CD4-positive, alpha-beta T cell treated with Interleukin-6 at 100 ng/mL for 8 hours (primary cell): ENCODE measurements at regions not wholly inside any gene's neighbourhood (a gene's known extent, or its start where the extent isn't known, plus 50 kb on each side); places are given as distances from the start of the nearest gene placed in this dataset.

ENCODE experiments used
- DNase-seq: peaks from one replicate; pipeline ENCODE4 v3.0.0-alpha.2; 2020; ENCODE audit warnings: mixed read lengths, low spot score

GRCh38 chr6:160899671-160900430 is 91.7 kb upstream of the MAP3K4 start:
- DNase-seq = no peak

- no peak for DNase-seq
These were observed 79.6 kb upstream of the MAP3K4 start for GRCh38 chr6:160911949-160912348.

GRCh38 chr6:160912411-160912810 is 79.2 kb upstream of the MAP3K4 start:
- no peak for DNase-seq

- no peak for DNase-seq
These were observed 74.0 kb upstream of the MAP3K4 start for GRCh38 chr6:160917572-160917971.

DNA sequence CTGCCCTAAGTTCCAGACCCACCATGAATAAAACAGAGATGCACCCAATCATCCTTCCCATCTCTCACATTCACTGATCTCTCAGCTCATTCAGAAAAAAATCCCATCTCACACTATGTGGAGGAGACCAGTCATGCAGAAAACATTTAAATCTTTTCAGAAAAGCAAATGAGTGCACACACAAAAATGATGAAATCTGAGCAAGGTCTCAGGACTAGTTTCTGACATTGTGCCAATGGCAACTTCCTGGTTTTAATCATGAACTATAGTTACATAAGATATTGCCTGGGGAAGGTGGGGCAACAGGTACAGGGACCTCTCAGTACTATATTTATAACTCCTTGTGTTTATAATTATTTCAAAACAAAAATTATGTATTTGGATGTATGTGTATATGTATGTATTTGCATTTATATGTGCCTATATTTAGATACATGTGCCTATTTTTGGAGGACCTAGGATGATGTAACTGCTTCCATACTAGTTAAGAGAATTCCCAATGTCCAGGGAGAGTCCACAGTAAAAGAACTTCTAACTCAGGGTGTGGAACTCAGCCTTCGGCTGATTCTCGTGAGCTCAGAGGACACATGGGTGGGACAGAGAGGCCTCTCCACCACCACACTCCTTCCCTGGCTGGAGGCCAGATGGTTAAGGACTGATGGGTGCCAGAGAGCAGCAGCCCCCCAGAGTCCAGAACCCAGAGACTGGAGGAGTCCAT is 71.7 kb upstream of the MAP3K4 start:
- no peak for DNase-seq

GRCh38 chr6:160921095-160921494 is 70.5 kb upstream of the MAP3K4 start:
- DNase-seq = no peak

DNA sequence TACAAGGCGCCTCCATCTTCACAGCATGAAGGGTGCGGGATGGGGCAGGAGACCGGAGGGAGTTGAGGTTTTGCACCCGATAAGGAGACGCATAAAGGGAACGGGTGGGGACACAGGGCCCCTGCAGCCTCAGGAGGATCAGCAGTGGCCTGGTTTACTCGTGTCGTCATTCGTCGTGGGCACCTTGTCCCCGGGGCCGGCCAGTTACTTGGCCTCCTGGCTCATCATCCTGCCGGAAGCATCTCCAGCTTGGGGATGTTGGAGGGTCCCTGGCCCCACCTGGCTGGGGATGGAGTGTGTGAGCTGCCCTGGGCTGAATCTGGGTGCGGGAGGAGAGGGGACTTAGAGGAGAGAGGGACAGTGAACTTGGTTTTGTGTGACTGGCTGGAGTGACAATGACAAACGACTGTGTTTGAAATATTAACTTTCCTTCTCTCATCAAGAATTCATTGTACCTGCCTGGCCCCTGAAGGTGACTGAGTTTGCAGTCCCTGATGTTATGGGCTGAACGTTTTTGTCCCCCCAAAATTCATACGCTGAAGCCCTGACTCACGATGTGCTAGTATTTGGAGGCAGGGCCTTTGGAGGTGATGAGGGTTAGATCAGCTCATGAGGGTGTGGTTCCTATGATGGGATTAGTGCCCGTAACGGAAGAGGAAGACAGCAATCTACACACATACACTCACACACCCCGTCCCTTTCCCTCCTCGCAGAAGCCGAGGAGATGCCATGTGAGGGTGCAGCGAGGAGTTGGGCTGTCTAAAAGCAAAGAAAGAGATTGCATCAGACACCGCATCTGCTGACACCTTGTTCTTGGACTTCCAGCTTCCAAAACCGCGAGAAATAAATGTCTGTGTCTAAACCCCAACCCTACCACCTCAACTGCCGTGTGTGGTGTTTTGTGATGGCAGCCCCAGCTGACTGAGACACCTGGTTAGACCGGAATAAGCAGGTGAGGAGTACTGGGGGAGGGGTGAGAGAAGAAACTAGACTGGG is 65.0 kb upstream of the MAP3K4 start:
- no peak for DNase-seq

- DNase-seq = no peak
These were observed 64.2 kb upstream of the MAP3K4 start for GRCh38 chr6:160927416-160927815.

DNA sequence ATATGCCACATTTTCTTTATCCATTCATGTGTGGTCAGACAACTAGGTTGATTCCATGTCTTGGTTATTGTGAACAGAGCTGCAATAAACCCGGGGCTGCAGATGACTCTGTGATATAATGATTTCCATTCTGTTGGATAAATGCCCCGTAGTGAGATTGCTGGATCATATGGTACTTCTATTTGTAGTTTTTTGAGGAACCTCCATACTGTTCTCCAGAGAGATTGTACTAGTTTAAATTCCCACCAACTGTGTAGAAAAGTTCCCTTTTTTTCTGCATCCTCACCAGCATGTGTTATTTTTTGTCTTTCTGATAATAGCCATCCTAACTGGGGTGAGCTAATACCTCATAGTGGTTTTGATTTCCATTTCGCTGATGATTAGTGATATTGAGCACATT is 62.2 kb upstream of the MAP3K4 start:
- DNase-seq = no peak

- DNase-seq = no peak
These were observed 61.7 kb upstream of the MAP3K4 start for GRCh38 chr6:160929831-160930230.

DNA sequence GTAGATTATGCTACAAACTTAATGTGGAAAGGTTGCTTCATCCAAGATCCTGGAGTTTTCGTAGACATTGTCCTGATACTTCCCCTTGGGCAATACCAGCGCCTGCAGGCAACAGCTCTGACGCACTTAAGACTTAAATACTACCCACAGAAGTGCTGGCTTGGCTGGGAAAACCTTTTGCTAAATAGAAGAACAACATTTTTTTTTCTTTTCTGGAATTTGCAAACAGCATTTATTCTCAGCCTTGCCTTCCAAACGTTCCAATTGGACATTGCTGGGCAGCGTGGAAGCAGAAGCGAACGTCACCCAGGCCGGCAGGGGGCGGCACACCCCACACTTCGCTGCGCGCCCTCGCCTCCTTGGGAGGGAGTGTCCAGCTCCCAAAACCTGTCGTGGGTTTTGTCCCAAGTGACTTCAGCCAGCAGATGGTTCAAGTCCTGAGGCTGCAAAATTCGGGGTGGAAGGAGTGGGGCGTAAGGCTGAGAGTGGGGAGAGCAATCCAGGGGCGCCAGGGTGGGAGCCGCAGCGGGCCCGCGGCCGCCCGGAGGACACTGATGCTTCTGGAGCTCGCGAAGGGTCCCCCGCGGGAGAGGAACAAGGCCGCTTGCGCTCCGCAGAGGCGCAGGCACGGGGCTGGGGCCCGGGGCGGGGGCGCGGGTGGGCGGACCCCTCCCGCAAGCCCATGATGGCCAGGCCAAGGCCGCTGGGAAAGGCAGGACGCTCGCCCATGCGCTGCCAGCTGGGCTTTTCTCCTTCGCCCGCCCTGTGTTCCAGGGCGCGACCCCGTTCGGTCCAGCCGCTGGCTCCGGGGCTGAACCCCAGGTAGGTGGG is 60.8 kb upstream of the MAP3K4 start:
- peak; percentile 37 for DNase-seq

- DNase-seq = no peak
These were observed 59.9 kb upstream of the MAP3K4 start for GRCh38 chr6:160931378-160932310.

GRCh38 chr6:160933256-160933655 is 58.3 kb upstream of the MAP3K4 start:
- DNase-seq = no peak

GRCh38 chr6:160934157-160934556 is 57.4 kb upstream of the MAP3K4 start:
- DNase-seq = no peak

GRCh38 chr6:160940197-160940596 is 51.4 kb upstream of the MAP3K4 start:
- DNase-seq = no peak
